Stimulated activated CD4-positive, alpha-beta T cell treated with anti-CD3 and anti-CD28 coated beads, Interleukin-15, amount 100 ng/mL, for 1 hour (primary cell): ENCODE measurements at regions not wholly inside any gene's neighbourhood (a gene's known extent, or its start where the extent isn't known, plus 50 kb on each side); places are given as distances from the start of the nearest gene placed in this dataset.

Experiments
- DNase-seq, 2 donors: peaks; one replicate each; pipeline ENCODE4 v3.0.0-alpha.2; 2020; ENCODE audit warnings: low read depth in 1 of 2, low spot score in 1 of 2

DNA sequence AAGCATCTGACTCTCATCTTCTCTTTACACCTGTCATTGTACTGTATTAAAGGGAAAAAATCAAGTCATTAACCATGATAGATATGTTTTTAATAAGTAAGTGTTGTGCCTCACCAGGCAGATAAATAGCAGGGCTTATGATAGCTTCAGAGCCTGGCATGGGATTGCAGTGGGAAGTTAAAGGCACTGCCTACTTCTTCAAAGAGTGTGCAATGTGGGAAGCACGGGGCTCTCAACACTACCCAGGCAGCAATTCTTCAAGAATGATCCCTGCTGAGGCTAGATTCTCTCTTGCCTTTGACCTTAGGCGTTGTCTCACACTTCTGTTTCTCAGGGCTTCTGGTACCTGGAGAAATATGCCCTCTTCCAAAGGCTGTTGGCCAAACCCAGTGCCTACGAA, 297.3 kb downstream of the MAF start:
- no peak for DNase-seq

DNA sequence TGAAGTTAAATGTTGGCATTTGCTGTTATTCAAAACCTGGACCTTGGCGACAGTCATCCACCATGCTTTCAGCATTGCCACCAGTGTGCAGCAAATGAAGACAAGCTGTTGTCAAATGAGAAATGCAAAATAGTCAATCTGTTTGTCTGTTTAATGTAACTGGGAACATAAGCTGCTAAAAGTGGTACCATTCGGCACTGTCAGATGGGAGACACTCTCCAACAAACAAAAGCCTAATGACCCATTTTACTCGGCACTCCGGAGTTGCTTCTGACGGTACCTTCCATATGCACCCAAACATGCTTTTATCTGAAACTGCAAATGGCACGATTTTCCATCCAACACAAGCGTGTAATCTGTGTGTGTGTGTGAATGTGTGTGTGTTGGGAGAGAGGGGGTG, 297.8 kb downstream of the MAF start:
- DNase-seq = no peak

GRCh38 chr16:79301051-79301450, 299.5 kb downstream of the MAF start:
- DNase-seq = no peak

- DNase-seq = no peak
Measured at GRCh38 chr16:79298894-79299799, 301.4 kb downstream of the MAF start.

- no peak for DNase-seq
Measured at GRCh38 chr16:79298476-79298875, 302.1 kb downstream of the MAF start.

GRCh38 chr16:79297805-79298204, 302.7 kb downstream of the MAF start:
- DNase-seq = no peak

- no peak for DNase-seq
Measured at GRCh38 chr16:79297296-79297695, 303.2 kb downstream of the MAF start.

DNA sequence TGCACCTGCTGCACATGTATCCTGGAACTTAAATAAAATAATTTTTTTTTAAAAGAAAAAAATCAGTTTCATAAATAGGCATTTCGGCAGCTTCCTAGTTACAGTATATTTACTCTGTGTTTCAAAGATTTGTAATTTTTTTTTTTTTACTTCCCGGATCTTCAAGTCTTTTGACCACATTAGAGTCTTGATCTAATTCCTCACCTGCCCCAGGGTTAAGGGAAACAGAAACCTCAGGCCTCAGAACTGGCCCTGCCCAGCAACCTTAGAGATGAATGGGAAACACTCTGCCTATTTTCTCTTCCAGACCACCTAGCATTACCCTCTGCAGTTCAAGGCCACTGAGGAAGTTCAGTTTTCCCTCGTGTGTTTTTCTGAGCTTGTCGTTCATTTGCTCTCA, 304.0 kb downstream of the MAF start:
- no peak for DNase-seq

DNA sequence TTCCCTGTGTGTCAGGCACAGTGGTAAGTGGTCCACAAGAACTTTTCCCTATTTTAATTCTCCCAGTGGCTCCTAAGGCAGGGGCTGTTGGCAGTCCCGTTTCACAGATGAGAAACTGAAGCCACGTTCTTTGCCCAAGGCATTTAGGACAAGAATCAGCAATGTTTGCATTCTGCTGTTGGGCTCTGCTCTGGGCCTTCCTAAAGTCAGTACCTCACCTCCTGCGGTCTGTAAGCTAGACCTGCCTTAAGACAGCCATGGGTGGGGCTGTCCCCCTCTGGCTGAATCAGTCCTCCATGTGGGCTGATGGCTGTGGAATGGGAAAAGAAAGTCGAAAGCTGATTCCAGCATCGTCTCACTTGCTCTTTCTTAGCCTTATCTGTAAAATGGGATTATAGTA, 304.8 kb downstream of the MAF start:
- DNase-seq = no peak

DNA sequence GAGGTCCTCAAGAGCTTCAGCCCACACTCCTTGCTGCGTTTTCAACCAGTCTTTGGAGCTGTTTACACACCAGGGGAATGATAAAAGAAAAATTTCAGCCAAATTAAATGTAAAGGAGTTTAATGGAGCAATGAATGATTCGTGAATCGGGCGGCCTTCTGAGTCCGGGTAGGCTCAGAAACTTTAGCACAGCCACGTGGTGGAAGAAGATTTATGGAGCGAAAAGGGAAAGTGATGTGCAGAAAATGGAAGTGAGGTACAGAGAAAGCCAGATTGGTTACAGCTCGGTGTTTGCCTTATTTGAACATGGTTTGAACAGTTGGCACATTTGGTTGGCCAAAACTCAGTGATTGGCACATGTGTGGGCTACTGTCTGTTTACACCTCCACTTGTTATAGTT, 305.4 kb downstream of the MAF start:
- DNase-seq = no peak

- DNase-seq = no peak
Measured at GRCh38 chr16:79294568-79294967, 306.0 kb downstream of the MAF start.

- DNase-seq = no peak
Measured at GRCh38 chr16:79293836-79294460, 306.6 kb downstream of the MAF start.

DNA sequence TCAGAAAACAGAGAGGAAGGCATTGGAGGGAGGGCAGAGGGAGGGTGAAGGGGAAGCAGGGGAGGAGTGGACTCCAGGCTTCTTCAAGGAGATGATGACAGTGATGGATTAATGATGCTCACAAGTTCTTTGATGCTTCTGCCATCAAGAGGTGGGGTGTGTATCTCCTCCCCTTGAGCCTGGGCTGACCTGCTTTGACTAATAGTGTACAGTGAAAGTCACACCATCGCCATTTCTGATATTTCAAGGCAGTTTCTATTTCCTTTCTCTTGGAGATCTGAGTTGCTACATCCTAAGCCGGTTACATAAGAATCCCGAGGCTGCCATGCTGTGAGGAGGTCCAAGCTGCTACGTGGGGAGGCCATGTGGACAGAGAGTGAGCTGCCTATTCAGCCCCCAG, 312.5 kb downstream of the MAF start:
- DNase-seq = no peak

GRCh38 chr16:79287424-79287917, 313.1 kb downstream of the MAF start:
- no peak for DNase-seq

- no peak for DNase-seq
Measured at GRCh38 chr16:79286646-79287423, 313.7 kb downstream of the MAF start.

DNA sequence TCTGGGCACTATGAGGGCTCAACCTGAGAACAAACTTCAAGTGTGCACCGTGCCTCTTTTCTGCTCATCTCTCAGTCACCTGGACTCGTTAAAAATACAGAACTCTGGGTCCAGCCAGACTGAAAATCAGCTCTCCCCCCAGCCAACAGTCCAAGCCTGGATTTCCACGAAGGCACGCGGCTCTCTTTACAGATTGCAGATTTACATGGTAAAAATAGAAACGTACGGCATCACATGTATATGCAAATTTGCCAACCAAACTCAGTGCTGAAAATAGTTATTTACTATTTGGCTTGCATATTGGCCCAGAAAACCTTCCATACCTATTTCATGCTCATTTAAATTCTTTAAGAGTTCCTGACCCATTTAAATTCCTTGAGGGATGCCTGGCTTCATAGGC, 315.8 kb downstream of the MAF start:
- DNase-seq = no peak

- DNase-seq = no peak
Measured at GRCh38 chr16:79283578-79283977, 317.0 kb downstream of the MAF start.

DNA sequence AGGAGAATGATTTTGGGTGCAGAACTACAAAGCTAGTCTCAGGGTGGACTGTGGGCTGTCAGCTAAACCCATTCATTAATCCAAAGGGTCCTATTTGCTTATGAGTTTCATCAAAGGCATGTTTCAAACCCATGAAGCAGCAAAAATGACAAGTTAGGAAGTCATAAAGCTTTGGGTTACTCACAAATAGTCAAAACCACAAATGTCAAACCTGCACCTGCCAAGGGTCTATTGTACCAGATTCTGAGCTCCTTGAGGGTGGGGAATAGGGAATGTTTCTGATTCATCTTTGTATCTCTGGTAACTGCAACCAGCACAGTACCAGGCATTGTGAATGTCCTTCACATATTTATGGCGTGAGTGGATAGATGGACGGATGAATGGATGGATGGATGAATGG, 317.7 kb downstream of the MAF start:
- DNase-seq = no peak

GRCh38 chr16:79278506-79278905, 322.0 kb downstream of the MAF start:
- peak; percentile 23 for DNase-seq

GRCh38 chr16:79276501-79276900, 324.0 kb downstream of the MAF start:
- no peak for DNase-seq

DNA sequence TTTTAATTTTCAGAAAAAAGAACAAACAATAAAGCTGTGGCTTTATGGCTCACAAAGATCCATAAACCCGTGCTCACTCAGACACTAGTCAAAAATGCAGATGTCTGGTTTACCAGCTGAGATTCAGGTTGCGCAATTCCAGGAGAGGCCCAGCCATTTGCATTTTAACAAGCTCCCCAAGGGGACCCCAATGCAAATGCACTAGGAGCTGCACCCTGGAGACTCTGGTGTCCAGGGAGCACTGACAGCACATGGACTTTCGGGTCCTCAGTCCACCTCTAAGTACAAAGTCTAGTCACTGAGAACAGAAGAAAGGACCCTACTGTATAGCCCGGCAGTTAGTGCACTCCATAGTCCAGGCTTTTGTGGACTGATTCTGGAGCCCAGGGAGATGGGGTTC, 326.3 kb downstream of the MAF start:
- no peak for DNase-seq

DNA sequence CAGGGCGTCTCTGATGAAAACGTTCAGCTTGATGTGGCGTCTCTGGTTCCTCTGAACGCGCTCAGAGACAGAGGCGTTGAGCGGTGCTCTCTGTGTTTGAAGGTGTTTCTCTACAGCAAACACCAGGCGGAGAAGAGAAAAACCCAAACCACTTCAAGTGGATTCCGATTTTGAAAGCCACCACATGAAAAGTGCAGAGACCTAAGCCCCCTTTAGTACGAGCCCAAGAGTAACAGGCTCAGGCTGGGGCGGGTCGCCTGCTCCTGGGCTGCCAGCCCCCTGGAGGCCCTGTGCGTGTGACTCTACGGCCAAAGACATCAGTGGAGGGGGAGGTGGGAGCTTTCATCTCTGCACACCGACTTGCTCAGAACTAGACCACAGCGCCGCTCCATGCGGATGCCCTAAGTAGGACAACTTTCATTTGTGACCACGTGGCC, 328.4 kb downstream of the MAF start:
- peak in 1 of 2 donors; percentile 15 for DNase-seq
